H1 (cell line): ENCODE measurements at regions not wholly inside any gene's neighbourhood (a gene's known extent, or its start where the extent isn't known, plus 50 kb on each side); places are given as distances from the start of the nearest gene placed in this dataset.

Experiments used
- CTCF ChIA-PET: fragments of 300-600 bp; sonication (Branson Sonifier 250); formaldehyde crosslinking; loops from one replicate; lab custom pipeline; 2021; ENCODE audit not compliant: partially characterized antibody; lab: Charles Lee
- POLR2A ChIA-PET: fragments of 300-600 bp; sonication (Branson Sonifier 250); formaldehyde crosslinking; loops from one replicate; lab custom pipeline; 2021; ENCODE audit warnings: inconsistent platforms; ENCODE audit not compliant: partially characterized antibody; lab: Charles Lee
- DNase-seq, 2 experiments: peaks; one replicate each; pipeline versions ENCODE4 v3.0.0 to v3.0.0-alpha.2; 2010 to 2022; ENCODE audit warnings: low spot score in 2 of 2, low read depth in 1 of 2, mixed read lengths in 1 of 2
- FAIRE-seq: peaks from 2 replicates; lab custom pipeline; 2011; peaks lifted over from hg19 to GRCh38; lab: Jason Lieb, UNC
- H2AFZ ChIP-seq: 2 replicates; pipeline ENCODE4 v1.8.1; 2012; ENCODE audit warnings: low read length, inconsistent platforms
- H2AK5ac ChIP-seq: 2 replicates; pipeline ENCODE4 v1.6.1; 2013; ENCODE audit warnings: low read depth, low read length
- H2BK120ac ChIP-seq: replicated peaks from 2 replicates; pipeline ENCODE3; 2013; ENCODE audit warnings: low read depth, low read length, inconsistent platforms
- H2BK12ac ChIP-seq: 2 replicates; pipeline ENCODE4 v1.6.1; 2013; ENCODE audit warnings: low read depth, low read length
- H2BK15ac ChIP-seq: 2 replicates; pipeline ENCODE4 v1.6.1; 2013; ENCODE audit warnings: low read length
- H2BK20ac ChIP-seq: 2 replicates; pipeline ENCODE4 v1.6.1; 2013; ENCODE audit warnings: low read length
- H2BK5ac ChIP-seq: 2 replicates; pipeline ENCODE4 v1.6.1; 2013; ENCODE audit warnings: low read depth, low read length
- H3K14ac ChIP-seq: 2 replicates; pipeline ENCODE4 v1.6.1; 2013; ENCODE audit warnings: inconsistent platforms; ENCODE audit not compliant: insufficient read length
- H3K18ac ChIP-seq: 2 replicates; pipeline ENCODE4 v1.6.1; 2013; ENCODE audit warnings: low read length; ENCODE audit errors: extremely low read depth
- H3K23ac ChIP-seq: 2 replicates; pipeline ENCODE4 v1.6.1; 2013; ENCODE audit warnings: inconsistent platforms; ENCODE audit not compliant: insufficient read length
- H3K23me2 ChIP-seq: 2 replicates; pipeline ENCODE4 v1.6.1; 2013; ENCODE audit warnings: low read depth, low read length
- H3K27ac ChIP-seq: 2 replicates; pipeline ENCODE4 v1.6.1; 2011; ENCODE audit warnings: low read depth, low read length, inconsistent platforms
- H3K27me3 ChIP-seq, 4 experiments: replicated peaks in 1 of 4; 1 replicate in 1 of 4; 2 replicates in 3 of 4; pipeline versions ENCODE4 v1.6.1 to v1.8.1; 2011 to 2013; ENCODE audit warnings: low read length in 3 of 4, mild to moderate bottlenecking in 3 of 4, inconsistent platforms in 2 of 4, mixed read lengths in 2 of 4, moderate library complexity in 1 of 4; ENCODE audit not compliant: control insufficient read depth in 3 of 4, insufficient read depth in 3 of 4; ENCODE audit errors: extremely low read depth in 1 of 4
- H3K36me3 ChIP-seq, 4 experiments: 2 replicates each; pipeline versions ENCODE4 v1.6.1 to v1.8.1; 2011 to 2013; ENCODE audit warnings: mild to moderate bottlenecking in 4 of 4, low read length in 3 of 4, moderate library complexity in 2 of 4, control low read depth in 1 of 4, inconsistent platforms in 1 of 4; ENCODE audit not compliant: insufficient read depth in 4 of 4, control insufficient read depth in 2 of 4
- H3K4ac ChIP-seq: replicated peaks from 2 replicates; pipeline ENCODE3; 2013; ENCODE audit warnings: low read length, low read depth, mixed read lengths, inconsistent platforms; ENCODE audit not compliant: insufficient read length
- H3K4me1 ChIP-seq, 4 experiments: replicated peaks in 1 of 4; 1 replicate in 1 of 4; 2 replicates in 3 of 4; pipeline versions ENCODE4 v1.6.1 to v1.8.1; 2011 to 2013; ENCODE audit warnings: low read length in 3 of 4, inconsistent platforms in 2 of 4, mixed read lengths in 1 of 4; ENCODE audit not compliant: insufficient read depth in 4 of 4, control insufficient read depth in 3 of 4
- H3K4me2 ChIP-seq, 2 experiments: 2 replicates each; pipeline versions ENCODE4 v1.6.1 to v1.8.1; 2011 to 2013; ENCODE audit warnings: low read depth in 2 of 2, low read length in 2 of 2, control low read depth in 1 of 2, inconsistent platforms in 1 of 2, mild to moderate bottlenecking in 1 of 2; ENCODE audit not compliant: insufficient read depth in 1 of 2
- H3K4me3 ChIP-seq, 4 experiments: fragments of 200-600, 300-600 bp in 1 of 4; sonication (generic), shearing (Covaris generic), sonication (Bioruptor Twin) in 1 of 4; 2 replicates each; pipeline versions ENCODE4 v1.5.1 to v1.8.1; 2011 to 2016; ENCODE audit warnings: low read length in 4 of 4, low read depth in 3 of 4, control low read depth in 2 of 4, inconsistent platforms in 2 of 4, mild to moderate bottlenecking in 2 of 4, mixed read lengths in 1 of 4, moderate library complexity in 1 of 4; ENCODE audit not compliant: insufficient read depth in 2 of 4; ENCODE audit errors: extremely low read depth in 1 of 4
- H3K56ac ChIP-seq: replicated peaks from 2 replicates; pipeline ENCODE3; 2013; ENCODE audit warnings: low read depth, mild to moderate bottlenecking, mixed read lengths, low read length, inconsistent platforms; ENCODE audit not compliant: insufficient read length
- H3K79me1 ChIP-seq: 2 replicates; pipeline ENCODE4 v1.6.1; 2013; ENCODE audit warnings: low read depth, low read length, control low read depth
- H3K79me2 ChIP-seq, 2 experiments: 2 replicates each; pipeline versions ENCODE4 v1.6.1 to v1.8.1; 2012 to 2013; ENCODE audit warnings: low read length in 2 of 2, mild to moderate bottlenecking in 2 of 2, inconsistent platforms in 1 of 2; ENCODE audit not compliant: insufficient read depth in 2 of 2, control insufficient read depth in 1 of 2
- H3K9ac ChIP-seq, 4 experiments: replicated peaks in 1 of 4; 1 replicate in 1 of 4; 2 replicates in 3 of 4; pipeline versions ENCODE4 v1.6.1 to v1.8.1; 2011 to 2013; ENCODE audit warnings: low read depth in 3 of 4, low read length in 3 of 4, control low read depth in 2 of 4, mild to moderate bottlenecking in 2 of 4, moderate library complexity in 2 of 4, inconsistent platforms in 1 of 4; ENCODE audit errors: extremely low read depth in 1 of 4
- H3K9me3 ChIP-seq, 2 experiments: 2 replicates each; pipeline versions ENCODE4 v1.6.1 to v1.8.1; 2012 to 2013; ENCODE audit warnings: mild to moderate bottlenecking in 2 of 2, moderate library complexity in 2 of 2, control low read depth in 1 of 2, inconsistent platforms in 1 of 2, low read depth in 1 of 2, low read length in 1 of 2, mixed read lengths in 1 of 2; ENCODE audit not compliant: insufficient read depth in 2 of 2
- H4K20me1 ChIP-seq, 2 experiments: replicated peaks in 1 of 2; 2 replicates each; pipeline versions ENCODE3 to v1.8.1; 2011 to 2013; ENCODE audit warnings: inconsistent platforms in 2 of 2, low read length in 2 of 2, mild to moderate bottlenecking in 1 of 2; ENCODE audit not compliant: insufficient read depth in 2 of 2, control insufficient read depth in 1 of 2
- H4K5ac ChIP-seq: 2 replicates; pipeline ENCODE4 v1.6.1; 2013; ENCODE audit warnings: low read length, low read depth, mixed read lengths, inconsistent platforms; ENCODE audit not compliant: insufficient read length
- H4K8ac ChIP-seq: 2 replicates; pipeline ENCODE4 v1.8.0; 2013; ENCODE audit warnings: mild to moderate bottlenecking, moderate library complexity, low read length, inconsistent platforms; ENCODE audit not compliant: insufficient read depth; ENCODE audit errors: extremely low read depth
- H4K91ac ChIP-seq: replicated peaks from 2 replicates; pipeline ENCODE3; 2013; ENCODE audit warnings: low read length, mixed read lengths, inconsistent platforms; ENCODE audit not compliant: insufficient read length
- BACH1 ChIP-seq: IDR thresholded peaks from 2 replicates; pipeline ENCODE4 v1.6.1; 2012; ENCODE audit warnings: low read length, improper control_type of control experiment
- CBX5 ChIP-seq: fragments of 300-800, 300-1000 bp; sonication (generic); IDR thresholded peaks from 2 replicates; pipeline ENCODE4 v1.7.1; 2016; ENCODE audit warnings: antibody characterized with exemption, low read length, low read depth
- CREB1 ChIP-seq: IDR thresholded peaks from 2 replicates; pipeline ENCODE4 v1.6.1; 2012; ENCODE audit warnings: inconsistent platforms
- CTBP2 ChIP-seq: IDR thresholded peaks from 2 replicates; pipeline ENCODE4 v1.7.0; 2011; ENCODE audit warnings: borderline replicate concordance, mild to moderate bottlenecking, moderate library complexity, mixed read lengths, low read length; ENCODE audit not compliant: insufficient read depth, insufficient read length
- HDAC6 ChIP-seq: IDR thresholded peaks from one replicate; pipeline ENCODE4 v1.7.1; 2012; ENCODE audit warnings: low read depth, mild to moderate bottlenecking, inconsistent platforms, low read length, moderate library complexity
- KDM1A ChIP-seq: fragments of 200-600, 300-600 bp; sonication (generic); IDR thresholded peaks from 2 replicates; pipeline ENCODE4 v1.7.1; 2016; ENCODE audit warnings: mild to moderate bottlenecking, low read length, borderline replicate concordance
- SP2 ChIP-seq: IDR thresholded peaks from 2 replicates; pipeline ENCODE4 v1.6.1; 2012; ENCODE audit warnings: mild to moderate bottlenecking, low read length, inconsistent platforms
- SP4 ChIP-seq: IDR thresholded peaks from 2 replicates; pipeline ENCODE4 v1.6.1; 2012; ENCODE audit warnings: low read length, inconsistent platforms
- TAF1 ChIP-seq: IDR thresholded peaks from 2 replicates; pipeline ENCODE4 v1.6.1; 2011; ENCODE audit warnings: mild to moderate bottlenecking, low read depth, low read length
- TBP ChIP-seq: IDR thresholded peaks from 2 replicates; pipeline ENCODE4 v1.6.1; 2011; ENCODE audit warnings: low read depth, low read length, improper control_type of control experiment
- TEAD4 ChIP-seq: IDR thresholded peaks from 2 replicates; pipeline ENCODE4 v1.6.1; 2012; ENCODE audit warnings: low read depth, low read length, inconsistent platforms, mixed read lengths
- YY1 ChIP-seq: IDR thresholded peaks from 2 replicates; pipeline ENCODE4 v1.6.1; 2011; ENCODE audit warnings: low read depth, mild to moderate bottlenecking, low read length
- ZNF274 ChIP-seq: IDR thresholded peaks from 2 replicates; pipeline ENCODE4 v1.7.0; 2012; ENCODE audit warnings: low read length, borderline replicate concordance; ENCODE audit errors: extremely low read depth
- WGBS, 2 experiments: shearing (Covaris generic) in 1 of 2; methylation state at CpG; one replicate each; pipeline versions ENCODE4 v1.1.6 to v1.1.7; 2013 to 2015; ENCODE audit warnings: low lambda C conversion rate in 2 of 2, mixed read lengths in 2 of 2, inconsistent platforms in 1 of 2, low coverage in 1 of 2, missing lambda C conversion rate in 1 of 2; ENCODE audit not compliant: insufficient replicate concordance in 2 of 2, insufficient coverage in 1 of 2, insufficient read length in 1 of 2; ENCODE audit errors: extremely low coverage in 1 of 2, missing lambda C conversion rate in 1 of 2; 5-methylcytosine and 5-hydroxymethylcytosine counted together
- TF ChIP-seq, protein P1 (sequence below): IDR thresholded peaks from 2 replicates; pipeline ENCODE4 v1.6.1; 2012; ENCODE audit warnings: inconsistent platforms

- Histone ChIP-seq H2BK12ac (no peak overlapping the region), H2BK15ac (no peak overlapping the region), H3K23me2 (no peaks in the 10 kb centered on the region), H3K4me3 (no peak overlapping the region), H3K23ac (no peak overlapping the region), H2AFZ (no peak overlapping the region; the same call in 1 of the 2 replicates), H3K18ac (no peak overlapping the region), H2BK120ac (no peak overlapping the region), H3K36me3 (no peaks in the 10 kb centered on the region), H3K4ac (no peak overlapping the region), H3K27me3 (peaks cover 0 to 1% (median 0%) of the 10 kb centered on the region in 4 experiments; a peak in 1 of 7 replicates), H3K9me3 (peaks cover 0 to 3% of the 10 kb centered on the region in 2 experiments; a peak in 1 of 4 replicates), H4K5ac (no peak overlapping the region), H2AK5ac (no peak overlapping the region), H3K56ac (no peak overlapping the region), H3K79me2 (no peaks in the 10 kb centered on the region), H3K9ac (no peak overlapping the region), H4K91ac (no peak overlapping the region), H4K8ac (no peak overlapping the region), H4K20me1 (no peaks in the 10 kb centered on the region), H3K14ac (no peak overlapping the region), H2BK20ac (no peak overlapping the region), H3K79me1 (no peaks in the 10 kb centered on the region), H3K4me2 (no peak overlapping the region), H2BK5ac (no peak overlapping the region), H3K4me1 (peaks cover 0 to 7% (median 3%) of the 10 kb centered on the region in 4 experiments; a peak in 4 of 7 replicates), H3K27ac (no peak overlapping the region)
- ChIA-PET POLR2A (no interaction called here), CTCF (interaction anchor here (0.8 to 2.1 kb wide), 3 partner anchors 12 to 1136 kb away, joined by 4 to 6 read pairs (median 4); no protein-coding TSS in a partner anchor)
- WGBS, 2 experiments, result 65% methylated on average over 4 of the region's 4 CpGs; no CpG with 5 or more reads in 1 of the 2 experiments
- no peak for DNase-seq
- no peak for FAIRE-seq
- no peak for TF ChIP-seq TBP
- no peak for TF ChIP-seq CBX5
- no peak for TF ChIP-seq TEAD4
- TF ChIP-seq, protein P1, sequence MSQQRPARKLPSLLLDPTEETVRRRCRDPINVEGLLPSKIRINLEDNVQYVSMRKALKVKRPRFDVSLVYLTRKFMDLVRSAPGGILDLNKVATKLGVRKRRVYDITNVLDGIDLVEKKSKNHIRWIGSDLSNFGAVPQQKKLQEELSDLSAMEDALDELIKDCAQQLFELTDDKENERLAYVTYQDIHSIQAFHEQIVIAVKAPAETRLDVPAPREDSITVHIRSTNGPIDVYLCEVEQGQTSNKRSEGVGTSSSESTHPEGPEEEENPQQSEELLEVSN, result no peak
- TF ChIP-seq CTBP2, result no peak
- no peak for TF ChIP-seq BACH1
- no peak for TF ChIP-seq SP4
- TF ChIP-seq YY1, result no peak
- TF ChIP-seq KDM1A, result no peak
- no peak for TF ChIP-seq CREB1
- no peak for TF ChIP-seq ZNF274
- no peak for TF ChIP-seq SP2
- TF ChIP-seq TAF1, result no peak
- TF ChIP-seq HDAC6, result no peak
Measured at GRCh38 chr14:66015071-66015780, 470.9 kb upstream of the CCDC196 start.
